Cardiac fibroblast (primary cell): ENCODE measurements at regions not wholly inside any gene's neighbourhood (a gene's known extent, or its start where the extent isn't known, plus 50 kb on each side); places are given as distances from the start of the nearest gene placed in this dataset.
A peak's percentile ranks its signal among the peaks of the same experiment; 100 is the strongest.
"Not testable (repeated sequence)": the region's sequence is repeated elsewhere in the genome, so short reads cannot be mapped to it uniquely, and the experiment has no call there.

Experiments
- DNase-seq, 2 donors: peaks; one replicate each; pipeline versions ENCODE4 v3.0.0 to v3.0.0-alpha.2; 2010; ENCODE audit warnings: low read depth in 2 of 2
- H3K4me3 ChIP-seq, 2 donors: replicated peaks in 1 of 2; 1 replicate in 1 of 2; 2 replicates in 1 of 2; pipeline ENCODE4 v1.5.1; 2011; ENCODE audit warnings: low read depth in 2 of 2, low read length in 2 of 2, mild to moderate bottlenecking in 2 of 2, moderate library complexity in 1 of 2
- TF ChIP-seq, protein P1 (sequence below): IDR thresholded peaks from one replicate; pipeline ENCODE4 v1.5.1; 2011; ENCODE audit warnings: low read depth, mild to moderate bottlenecking, low read length, inconsistent platforms

DNA sequence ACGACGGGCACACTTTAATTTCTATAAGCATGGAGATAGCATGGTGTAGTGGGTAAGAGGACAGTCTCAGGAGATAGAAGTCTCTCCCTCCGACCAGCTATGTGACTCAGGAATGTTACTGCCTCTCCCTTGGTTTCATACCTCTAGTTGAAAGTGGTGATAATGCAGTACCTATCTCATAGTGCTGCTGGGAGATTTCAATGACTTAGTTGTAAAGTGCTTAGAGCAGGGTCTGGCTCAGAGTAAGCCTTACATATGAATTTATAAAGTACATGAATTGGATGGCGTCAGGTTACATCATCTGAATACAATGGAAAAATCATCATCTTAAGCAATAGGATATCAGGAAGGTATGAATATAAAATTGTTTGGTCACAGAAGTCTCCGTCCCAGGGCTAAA is 952.8 kb upstream of the EDIL3 start:
- TF ChIP-seq, protein P1, sequence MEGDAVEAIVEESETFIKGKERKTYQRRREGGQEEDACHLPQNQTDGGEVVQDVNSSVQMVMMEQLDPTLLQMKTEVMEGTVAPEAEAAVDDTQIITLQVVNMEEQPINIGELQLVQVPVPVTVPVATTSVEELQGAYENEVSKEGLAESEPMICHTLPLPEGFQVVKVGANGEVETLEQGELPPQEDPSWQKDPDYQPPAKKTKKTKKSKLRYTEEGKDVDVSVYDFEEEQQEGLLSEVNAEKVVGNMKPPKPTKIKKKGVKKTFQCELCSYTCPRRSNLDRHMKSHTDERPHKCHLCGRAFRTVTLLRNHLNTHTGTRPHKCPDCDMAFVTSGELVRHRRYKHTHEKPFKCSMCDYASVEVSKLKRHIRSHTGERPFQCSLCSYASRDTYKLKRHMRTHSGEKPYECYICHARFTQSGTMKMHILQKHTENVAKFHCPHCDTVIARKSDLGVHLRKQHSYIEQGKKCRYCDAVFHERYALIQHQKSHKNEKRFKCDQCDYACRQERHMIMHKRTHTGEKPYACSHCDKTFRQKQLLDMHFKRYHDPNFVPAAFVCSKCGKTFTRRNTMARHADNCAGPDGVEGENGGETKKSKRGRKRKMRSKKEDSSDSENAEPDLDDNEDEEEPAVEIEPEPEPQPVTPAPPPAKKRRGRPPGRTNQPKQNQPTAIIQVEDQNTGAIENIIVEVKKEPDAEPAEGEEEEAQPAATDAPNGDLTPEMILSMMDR = no peak
- no peak overlapping the region for H3K4me3 ChIP-seq
- peak in 1 of 2 donors; percentile 0 for DNase-seq

DNA sequence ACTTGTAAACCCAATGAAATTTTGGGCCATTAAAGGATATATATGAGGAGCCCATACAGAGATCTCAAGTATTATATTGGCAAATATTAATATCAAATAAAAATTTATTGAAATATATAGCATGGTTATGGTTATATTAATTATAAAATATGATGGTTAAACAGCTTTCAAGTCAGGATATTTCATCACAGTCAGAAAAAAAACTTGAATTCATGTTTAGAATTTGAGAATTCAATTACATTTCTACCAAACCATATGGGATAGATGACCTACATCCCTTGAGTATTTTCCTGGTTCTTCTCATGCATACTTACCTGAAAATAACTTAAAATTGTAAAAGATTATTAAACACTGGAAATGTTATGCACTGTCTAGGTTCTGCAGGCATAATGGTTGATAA is 956.1 kb upstream of the EDIL3 start:
- H3K4me3 ChIP-seq = no peak overlapping the region
- DNase-seq = no peak
- TF ChIP-seq, protein P1 = no peak

DNA sequence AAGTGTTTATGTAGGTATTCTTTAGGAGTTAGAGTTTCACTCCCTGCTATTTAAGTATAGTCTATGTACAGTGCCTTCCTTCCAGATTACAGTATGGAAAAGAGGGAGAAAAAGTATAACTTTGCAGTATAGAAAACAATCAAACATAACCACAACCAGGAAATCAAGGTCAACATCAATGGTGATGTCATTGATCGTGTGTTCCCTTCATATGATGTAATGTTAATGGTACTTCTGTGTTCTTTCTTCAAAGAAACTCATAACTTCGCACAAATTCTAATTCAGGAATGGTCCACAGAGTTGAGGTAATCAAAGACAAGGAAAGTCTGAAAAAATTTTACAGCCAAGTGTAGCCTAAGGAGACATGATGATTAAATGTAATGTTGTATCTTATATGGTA is 961.1 kb upstream of the EDIL3 start:
- DNase-seq = no peak
- no peak overlapping the region for H3K4me3 ChIP-seq
- TF ChIP-seq, protein P1 = no peak

DNA sequence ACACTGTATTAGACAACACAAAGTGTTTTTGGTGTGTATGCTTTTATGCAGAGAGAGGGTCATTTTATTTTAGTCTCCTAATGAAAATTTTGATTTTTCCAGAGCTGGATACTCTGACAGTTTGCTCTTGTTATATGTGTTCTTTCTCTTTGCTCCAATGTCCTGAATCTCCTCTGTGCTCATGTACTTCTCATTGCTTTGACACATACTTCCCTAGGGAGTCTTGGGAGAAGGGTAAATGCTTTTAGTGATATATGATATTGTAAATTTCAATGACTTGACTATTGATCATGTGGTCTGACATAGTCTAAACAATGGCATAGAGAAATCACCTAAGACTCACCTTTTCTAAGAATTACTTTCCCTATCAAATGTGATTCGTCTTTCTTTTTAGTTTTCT is 972.6 kb upstream of the EDIL3 start:
- DNase-seq = no peak
- no peak overlapping the region for H3K4me3 ChIP-seq
- TF ChIP-seq, protein P1 = no peak

DNA sequence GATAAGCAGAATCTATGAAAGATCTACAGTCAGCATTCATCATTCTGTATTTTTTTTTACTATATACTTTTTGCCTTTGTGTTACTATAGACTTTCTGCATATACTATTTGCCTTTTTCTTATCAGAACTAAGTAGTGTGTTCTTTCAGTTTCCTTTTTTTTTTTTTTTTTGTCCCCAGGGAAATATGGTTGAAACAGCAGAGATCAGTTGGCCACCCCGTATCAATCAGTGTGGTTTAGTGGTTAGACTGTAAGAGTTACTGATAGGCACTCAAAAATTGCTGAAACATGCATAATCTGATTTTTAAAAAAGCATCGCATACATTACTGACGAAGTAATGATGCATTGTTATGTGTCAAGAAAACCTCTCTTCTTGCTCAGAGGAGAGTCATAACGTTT is 990.8 kb upstream of the EDIL3 start:
- no peak overlapping the region for H3K4me3 ChIP-seq
- DNase-seq = no peak
- TF ChIP-seq, protein P1 = no peak

DNA sequence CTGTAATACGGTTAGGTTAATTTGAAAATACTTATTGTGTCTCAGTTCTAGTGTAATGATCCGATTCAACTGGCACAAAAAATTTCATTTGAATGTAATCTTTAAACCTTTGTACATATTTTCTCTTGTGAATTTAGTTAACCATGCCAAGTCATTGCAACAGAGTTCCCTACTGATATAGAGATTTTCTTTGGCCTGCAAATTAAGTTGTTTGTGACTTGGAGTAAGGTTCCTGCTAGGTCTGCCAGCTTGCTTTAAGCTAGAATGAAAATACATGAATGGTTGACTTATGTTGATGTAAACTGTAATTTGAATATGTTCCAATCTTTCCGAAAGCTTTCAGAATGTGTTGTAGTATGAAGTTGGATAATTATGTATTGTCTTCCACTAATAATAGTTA is 1004.1 kb upstream of the EDIL3 start:
- no peak overlapping the region for H3K4me3 ChIP-seq
- DNase-seq = peak in 1 of 2 donors; percentile 2
- TF ChIP-seq, protein P1 = no peak

DNA sequence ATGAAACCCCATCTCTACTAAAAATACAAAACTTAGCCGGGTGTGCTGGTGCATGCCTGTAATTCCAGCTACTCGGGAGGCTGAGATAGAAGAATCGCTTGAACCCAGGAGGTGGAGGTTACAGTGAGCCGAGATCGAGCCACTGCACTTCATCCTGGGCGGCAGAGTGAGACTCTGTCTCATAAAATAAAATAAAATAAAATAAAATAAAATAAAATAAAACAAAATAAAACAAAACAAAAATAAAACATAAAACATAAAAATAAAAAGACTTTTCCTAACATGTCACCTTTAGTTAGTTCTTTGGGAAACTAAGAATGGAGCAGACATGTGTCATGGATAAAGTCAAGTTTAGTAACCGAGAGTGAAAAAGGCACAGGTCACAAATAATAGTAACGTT is 1007.6 kb upstream of the EDIL3 start:
- DNase-seq, H3K4me3 ChIP-seq: not testable (repeated sequence)
